Ishikawa (cell line): ENCODE measurements at regions not wholly inside any gene's neighbourhood (a gene's known extent, or its start where the extent isn't known, plus 50 kb on each side); places are given as distances from the start of the nearest gene placed in this dataset.

Source experiments
- EP300 ChIP-seq: IDR thresholded peaks from 2 replicates; pipeline ENCODE4 v1.6.1; 2012; ENCODE audit warnings: borderline replicate concordance
- MAX ChIP-seq: IDR thresholded peaks from 2 replicates; pipeline ENCODE4 v1.6.1; 2012
- RAD21 ChIP-seq: IDR thresholded peaks from 2 replicates; pipeline ENCODE4 v1.6.1; 2012; ENCODE audit warnings: low read depth
- REST ChIP-seq: IDR thresholded peaks from 2 replicates; pipeline ENCODE4 v1.6.1; 2012; ENCODE audit warnings: low read depth, mild to moderate bottlenecking
- USF1 ChIP-seq: IDR thresholded peaks from 2 replicates; pipeline ENCODE4 v1.6.1; 2012

- TF ChIP-seq RAD21 = no peak
- no peak for TF ChIP-seq USF1
- no peak for TF ChIP-seq MAX
- no peak for TF ChIP-seq REST
- TF ChIP-seq EP300 = no peak
These were observed 503.0 kb upstream of the PROK2 start for GRCh38 chr3:72287956-72288355.
